GM18520 (cell line): ENCODE measurements at regions not wholly inside any gene's neighbourhood (a gene's known extent, or its start where the extent isn't known, plus 50 kb on each side); places are given as distances from the start of the nearest gene placed in this dataset.

Experiments
- ATAC-seq: cut with Tn5 transposase; IDR thresholded peaks from one replicate; pipeline ENCODE4 v1.9.1; 2021; ENCODE audit not compliant: unreplicated experiment

DNA sequence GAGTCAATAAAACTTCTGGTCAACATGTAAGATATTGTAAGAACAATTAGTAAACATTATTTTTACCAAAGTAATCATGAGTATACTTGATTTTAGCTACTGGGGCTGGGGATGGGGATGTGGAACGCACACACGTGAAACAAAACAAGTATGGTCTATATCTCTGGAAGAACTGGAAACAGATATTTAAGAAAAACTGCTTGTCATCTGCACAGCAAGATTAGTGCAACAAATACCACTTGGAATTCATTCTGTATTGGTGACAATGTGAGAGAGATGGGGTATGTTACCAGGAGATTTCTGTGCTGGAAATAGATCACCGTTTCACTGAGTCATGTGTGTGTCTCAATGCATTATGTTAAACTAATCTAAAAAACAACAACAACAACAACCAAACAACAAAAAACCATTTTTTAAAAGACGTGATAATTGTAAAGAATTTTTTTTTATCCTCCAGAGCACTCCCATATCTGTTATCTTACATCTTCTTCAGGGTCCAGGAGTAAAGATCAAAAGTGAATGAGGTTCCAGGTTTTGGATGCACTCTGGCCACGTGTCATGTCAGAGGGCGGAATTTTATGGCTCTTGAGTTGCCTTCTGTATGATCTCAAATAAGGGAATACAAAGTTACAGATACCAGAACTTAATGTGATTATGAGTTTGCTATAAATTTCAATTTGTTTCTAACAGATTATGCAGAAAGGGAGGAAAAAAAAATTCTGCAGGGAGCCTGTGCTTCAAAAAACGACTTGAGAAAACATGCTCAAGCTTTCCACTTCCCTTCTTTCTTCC is 153.0 kb downstream of the BBOX1 start:
- ATAC-seq: no peak

DNA sequence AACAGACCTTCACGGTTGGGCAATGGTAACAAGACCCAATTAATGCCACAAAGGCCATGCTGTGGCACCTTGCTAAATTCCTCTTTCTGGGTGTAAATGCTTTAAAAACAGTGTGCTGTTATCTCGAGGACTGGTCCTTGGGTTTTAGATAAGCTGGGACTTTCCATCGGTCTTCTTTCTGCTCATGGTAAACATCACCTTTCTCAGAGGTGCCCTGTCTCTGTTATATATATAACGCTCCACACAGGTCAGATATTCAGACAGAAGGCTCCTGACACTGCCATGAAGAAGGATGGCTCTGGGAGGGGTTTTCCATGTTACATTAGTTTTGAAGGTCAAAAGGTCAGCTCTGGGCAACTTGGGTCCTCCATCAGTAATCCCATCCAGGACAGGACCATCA is 151.6 kb downstream of the BBOX1 start:
- ATAC-seq: no peak

DNA sequence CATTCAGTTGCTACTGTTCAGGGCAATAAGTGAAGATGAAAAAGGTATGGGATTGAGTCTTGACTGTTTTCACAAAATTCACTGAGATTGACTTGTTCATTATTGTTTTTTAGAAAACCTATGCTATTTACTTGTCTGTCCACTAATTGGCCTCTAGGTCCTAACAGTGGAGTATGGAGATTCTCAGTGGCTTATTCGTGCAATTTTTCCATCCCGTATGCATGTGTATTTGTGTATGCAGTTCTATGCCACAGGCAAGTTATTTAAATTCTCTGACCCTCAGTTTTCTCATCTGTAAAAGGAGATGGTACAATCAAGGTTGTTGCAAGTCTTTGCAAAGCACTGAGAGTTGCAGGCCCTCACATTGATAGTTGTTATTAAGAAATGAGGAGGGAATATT is 151.0 kb downstream of the BBOX1 start:
- ATAC-seq: no peak

DNA sequence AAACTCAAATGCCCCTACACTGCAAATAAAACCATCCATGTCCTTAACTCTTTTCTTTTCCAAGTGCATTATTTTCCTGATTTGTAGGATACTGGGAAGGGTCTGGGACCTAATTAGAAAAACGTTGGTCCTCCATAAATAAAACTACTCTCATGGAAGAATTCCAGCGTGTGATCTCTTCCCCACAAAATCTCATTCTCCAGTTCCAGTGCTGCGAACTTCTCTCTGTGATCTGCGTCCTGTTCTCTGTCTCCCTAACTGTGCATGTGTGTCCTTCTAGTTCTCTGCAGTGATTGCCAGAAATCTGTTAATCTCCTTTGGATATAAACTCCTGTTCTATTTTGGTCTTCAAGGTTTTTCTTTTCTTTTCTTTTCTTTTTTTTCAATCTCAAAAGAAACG is 148.1 kb downstream of the BBOX1 start:
- no peak for ATAC-seq

DNA sequence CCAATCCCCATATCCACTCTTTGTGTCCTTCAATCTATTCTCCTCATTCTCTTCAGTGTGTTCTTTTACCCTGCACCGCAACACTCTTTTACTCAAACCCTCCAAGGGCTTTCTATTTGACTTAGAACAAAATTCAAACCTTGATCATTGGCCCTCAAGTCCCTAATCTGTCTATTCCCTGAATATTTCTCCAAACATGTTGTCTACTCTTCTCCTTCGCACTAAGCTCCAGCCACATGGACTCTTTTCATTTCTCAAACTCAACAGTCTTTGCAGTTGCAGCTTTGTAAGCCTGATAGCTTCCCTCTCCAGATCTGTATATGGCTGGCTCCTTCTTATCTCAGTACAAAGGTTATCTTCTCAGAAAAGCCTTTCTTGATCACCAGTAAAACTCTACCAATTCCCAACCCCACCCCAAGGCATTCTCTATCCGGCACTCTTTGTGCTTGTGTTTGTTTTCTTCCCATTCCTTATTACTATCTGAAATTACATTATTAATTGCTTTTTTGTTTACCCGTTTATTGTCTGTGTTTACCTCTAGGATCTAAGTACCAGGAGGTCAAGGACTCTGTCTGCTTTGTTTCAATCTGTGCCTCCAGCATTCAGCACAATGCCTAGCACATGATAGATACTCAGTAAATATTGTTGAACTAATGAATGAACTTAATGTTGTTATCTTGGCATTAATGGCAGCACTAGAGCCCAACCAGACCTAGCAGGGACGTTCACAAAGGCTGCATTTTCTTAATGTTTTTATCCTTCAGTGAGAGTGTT is 147.4 kb downstream of the BBOX1 start:
- ATAC-seq: no peak

DNA sequence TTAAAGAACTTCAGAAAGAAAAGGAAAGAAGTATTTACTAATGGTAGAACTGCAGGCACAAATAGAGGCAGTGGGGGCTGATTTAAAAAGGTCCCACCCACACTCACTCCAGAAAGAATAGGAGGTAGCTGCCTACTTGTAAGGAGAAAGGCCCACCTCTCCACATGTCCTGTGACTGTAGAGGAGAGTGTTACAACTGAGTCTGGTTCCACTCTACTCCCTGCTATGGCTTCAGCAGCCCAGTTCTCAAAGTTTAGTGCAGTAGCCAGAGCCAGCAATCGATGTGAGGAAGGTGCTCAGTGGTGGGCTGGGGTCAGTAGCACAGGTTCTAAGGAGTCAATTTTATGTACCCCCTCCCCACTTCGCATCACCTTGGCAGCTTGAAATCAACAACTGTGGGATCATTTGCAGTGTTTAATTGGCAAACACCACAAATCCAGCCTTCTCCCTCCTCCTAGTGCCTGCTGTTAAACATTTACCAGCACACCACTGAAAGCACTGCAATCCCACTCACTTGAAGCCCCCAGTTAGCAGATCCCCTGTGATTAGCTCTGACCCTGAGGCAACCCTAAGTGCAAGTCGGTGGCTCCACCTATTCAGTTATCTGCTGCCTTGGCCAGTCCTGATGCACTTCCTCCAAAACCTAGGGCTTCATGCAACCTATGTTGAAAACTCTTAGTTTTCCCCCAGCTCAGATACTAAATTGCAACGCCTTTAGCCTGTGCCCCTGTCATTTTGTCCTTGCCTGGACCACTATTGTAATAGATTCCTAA is 146.6 kb downstream of the BBOX1 start:
- no peak for ATAC-seq

DNA sequence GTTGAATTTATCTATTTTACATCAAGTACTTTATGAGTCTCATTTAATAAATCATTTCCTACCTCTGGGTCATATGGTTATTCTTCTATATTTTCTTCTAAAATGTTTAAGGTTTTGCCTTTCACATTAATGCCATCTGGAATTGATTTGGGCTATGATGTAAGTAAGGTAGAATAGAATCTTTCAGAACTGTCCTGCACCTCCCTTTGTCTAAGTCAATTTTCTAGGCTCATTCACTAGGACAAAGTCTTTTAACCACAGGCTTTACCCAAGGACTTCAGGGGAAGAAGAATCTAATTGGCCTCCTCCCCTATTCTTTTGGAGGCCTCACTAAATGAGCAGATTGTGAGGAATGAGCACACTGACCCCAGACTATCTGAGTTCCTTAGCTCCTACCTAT is 146.0 kb downstream of the BBOX1 start:
- ATAC-seq: no peak

DNA sequence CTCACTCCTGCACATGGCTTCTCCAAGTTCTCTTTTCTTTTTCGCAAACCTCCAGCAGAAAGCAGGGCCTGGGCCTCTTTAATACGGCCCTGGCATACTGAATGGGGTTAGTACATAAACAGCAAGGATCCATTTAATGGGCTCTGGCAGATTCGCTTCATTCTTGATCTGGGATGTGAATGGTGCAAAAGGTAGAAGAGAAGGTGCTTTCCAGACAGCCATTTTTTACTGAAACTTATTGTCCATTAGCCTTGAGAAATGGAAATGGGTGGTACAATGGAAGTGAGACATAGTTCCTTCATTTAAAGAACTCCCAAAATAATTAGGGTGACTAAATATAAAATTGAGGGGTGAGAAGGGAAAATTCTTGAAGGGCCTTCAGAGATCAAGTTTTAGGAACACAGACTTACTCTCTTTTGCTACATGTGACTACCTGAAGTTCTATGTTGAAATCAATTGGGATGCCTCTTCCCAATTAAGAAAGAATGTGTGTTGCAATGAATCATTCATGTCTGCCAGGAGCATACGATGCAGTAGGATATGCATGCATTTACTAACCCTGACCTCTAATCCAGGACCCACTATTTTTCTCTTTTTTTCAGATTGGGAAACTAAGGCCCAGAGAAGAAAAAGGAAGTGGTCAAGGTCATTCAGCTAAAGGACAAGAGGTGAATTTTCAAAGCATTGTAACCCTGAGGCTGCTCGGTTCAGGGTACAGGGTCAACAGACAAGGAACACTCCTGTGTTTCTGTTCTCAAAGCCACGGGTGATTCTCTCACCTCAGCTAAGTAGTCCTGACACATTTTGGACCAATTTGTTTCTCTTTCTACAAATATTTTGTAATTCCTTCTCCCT is 144.1 kb downstream of the BBOX1 start:
- no peak for ATAC-seq

DNA sequence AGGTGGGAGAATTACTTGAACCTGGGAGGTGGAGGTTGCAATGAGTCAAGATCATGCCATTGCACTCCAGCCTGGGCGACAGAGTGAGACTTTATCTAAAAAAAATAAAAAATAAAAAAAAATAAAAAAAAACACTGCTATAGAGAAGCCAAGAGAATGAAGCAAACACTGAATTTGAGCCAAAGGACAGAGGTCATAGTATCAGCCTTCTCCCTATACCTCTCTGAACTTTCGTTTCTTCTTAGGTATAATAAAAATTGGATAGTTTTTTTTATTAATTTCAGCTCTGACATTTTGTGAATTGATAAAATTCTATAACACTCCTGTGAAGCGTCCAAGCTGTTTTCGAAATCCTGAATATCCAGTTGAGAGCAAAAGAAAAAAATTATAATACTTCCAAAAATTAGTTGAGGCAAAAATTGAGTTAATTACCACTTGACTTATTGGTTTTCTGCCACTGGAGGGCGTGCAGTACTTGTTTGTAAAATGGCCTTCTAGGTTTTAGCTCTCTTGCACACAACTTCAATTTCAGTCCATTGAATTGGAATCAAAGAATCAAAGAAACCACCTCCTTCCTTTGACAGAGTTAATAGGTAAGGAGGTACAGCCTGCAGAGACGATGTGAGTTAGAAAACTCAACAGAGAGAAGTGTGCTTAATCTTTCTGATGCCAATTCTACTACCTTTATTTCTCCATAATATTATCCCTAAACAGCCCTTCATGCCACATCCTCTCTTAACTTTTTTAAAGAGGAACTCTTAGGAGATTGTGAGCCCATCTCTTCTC is 143.2 kb downstream of the BBOX1 start:
- ATAC-seq: no peak

DNA sequence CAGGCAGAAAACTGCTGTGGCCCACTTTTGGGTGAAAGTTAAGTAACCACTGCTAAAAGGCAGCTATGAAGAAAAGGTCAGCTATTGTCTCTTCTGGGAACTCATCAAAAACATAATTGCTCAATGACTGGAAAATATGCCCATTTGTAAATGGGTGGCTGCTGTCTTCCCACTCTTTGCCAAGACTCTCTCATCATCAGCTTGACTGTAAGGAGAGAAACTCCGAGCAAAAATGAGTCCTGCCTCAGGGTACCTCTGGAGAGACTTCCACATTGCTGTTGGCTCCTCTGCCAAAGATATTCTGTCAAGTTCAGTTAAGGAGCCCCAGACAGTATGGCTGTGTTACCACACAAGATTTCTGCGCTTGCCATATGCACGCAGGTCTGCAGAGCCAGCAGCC is 138.7 kb downstream of the BBOX1 start:
- no peak for ATAC-seq

DNA sequence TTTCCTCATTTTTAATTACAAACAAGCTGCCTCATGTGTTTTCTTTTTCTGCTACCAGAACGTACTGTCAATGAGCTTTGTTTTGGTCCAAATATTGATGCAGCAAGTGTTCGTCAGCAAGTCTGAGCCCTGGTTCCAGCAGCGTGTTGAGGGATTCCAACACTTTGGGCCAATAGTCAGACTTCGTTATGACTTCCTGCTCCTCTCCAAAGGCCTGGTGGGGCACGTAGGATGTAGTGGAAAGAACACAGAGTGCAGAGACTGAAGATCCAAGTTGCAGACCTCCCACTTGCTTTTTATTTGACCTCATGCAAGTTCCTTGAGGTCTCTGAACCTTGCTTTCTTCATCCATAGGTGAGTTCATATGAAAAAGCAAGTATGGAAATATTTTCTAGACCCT is 138.2 kb downstream of the BBOX1 start:
- ATAC-seq: no peak
